Stimulated activated naive CD4-positive, alpha-beta T cell treated with Interleukin-2 at 50 U/mL for 16 hours (primary cell): ENCODE measurements at regions not wholly inside any gene's neighbourhood (a gene's known extent, or its start where the extent isn't known, plus 50 kb on each side); places are given as distances from the start of the nearest gene placed in this dataset.

ENCODE experiments used
- DNase-seq: peaks from one replicate; lab custom pipeline; 2025; lab: John Stamatoyannopoulos, UW

DNA sequence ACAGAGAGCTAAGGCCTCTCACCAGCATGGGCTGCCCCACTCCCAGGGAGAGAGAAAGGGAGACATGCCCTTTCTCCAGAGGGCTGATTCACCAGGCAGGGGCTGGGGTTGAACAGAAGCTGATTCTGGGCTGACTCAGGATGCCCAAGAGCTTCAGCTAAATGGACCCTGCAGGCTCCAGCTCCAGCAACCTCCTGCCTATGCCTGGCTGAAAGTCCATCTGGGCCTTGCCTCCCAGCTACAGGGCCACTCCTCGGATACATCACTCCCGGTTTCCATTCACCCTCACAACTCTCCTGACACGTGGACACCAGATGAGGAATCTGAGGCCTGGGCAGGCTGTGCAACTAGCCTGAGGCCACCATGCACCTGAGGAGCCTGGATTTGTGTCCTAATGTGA lies 215.5 kb downstream of the BUD13 start:
- no peak for DNase-seq

DNA sequence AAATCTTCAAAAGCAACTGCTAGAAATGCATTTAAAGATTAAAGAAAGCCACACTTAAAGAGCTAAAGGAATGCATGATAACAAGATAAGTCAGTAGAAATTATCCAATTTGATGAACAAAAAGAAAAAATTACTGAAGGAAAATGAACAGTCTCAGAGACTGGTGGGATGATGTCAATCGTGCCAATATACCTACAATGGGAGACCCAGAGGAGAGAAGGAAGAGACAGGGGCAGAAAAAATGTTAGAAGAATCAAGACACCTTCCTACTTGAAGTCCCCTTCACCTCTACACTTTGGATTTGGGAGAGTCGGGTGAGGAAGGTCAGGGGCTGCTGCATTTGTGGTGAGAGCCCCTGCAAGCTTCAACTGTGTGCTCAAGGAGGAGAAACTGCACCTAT lies 216.3 kb downstream of the BUD13 start:
- no peak for DNase-seq

DNA sequence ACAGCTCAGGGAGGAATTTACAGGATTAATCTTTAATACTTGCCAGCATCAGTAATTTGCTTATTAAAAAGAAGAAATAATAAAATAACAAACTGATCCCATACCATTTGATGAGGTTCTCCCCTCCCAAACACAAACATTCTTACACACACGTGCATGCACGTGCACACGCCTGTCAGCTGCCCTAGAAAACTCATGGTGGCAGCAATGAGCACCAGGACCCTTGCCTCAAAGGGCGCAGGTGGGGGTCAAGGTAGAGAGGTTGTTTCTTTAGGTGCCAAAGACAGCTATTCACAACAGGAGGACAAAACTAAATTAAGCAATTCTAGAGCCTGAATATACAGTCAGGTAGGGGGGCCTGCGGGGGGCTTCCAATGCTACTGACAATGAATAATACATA lies 219.3 kb downstream of the BUD13 start:
- no peak for DNase-seq

DNA sequence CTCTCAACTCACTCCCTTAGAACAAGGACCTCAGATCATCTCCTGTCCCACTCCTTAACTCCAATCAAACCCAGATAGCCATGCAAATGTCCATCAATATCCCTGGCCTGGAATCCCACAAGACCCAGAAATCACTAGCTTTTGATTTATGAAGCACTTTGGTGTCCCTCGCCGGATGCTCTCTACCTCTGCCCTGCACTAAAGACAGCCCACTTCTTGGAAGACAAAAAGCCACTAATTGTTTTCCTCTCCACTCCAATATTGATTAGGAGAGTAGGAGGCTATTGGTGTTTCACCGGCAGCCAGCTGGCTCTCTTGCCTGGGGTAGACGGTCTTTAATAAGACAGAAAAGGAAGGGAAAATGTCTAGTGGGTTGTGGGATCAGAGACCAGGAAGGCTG lies 221.2 kb downstream of the BUD13 start:
- DNase-seq = no peak

DNA sequence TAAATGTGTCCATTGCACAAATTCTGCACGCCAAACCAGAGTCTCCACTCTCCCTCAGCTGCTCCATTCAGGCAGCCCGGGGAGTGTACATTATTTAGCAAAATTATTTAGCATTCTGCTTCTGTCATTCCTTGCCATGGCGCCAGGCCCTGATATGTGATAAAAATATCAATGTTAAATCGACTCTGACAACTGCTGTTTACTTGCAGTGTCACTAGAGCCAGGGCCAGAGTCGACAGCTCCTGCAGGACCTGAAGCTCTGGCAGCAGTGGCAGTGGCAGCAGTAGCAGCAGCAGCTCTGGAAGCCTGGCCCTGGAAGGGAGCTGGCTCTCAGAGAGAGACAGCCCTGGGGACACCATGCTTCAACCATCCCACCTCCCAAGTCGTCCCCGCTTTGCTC lies 224.5 kb downstream of the BUD13 start:
- DNase-seq = no peak

DNA sequence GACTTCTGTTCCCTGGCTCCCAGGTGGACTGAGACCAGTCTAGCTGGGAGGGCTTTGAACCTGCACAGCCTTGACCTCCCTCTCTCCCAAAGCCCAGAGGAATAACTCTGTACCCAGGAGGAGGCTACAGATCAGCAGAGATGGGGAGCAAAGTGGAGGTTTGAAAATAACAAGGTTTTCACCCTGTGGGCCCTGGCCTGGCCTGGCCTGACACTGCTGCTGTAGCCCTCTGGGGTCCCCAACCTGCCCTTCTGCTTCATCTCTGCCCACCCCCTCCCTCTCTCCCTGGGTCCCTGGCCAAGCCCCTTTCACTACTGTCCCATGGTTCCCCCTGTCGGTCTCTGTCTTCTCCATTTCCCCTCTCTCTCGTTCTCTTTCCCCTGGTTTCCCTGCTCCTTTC lies 225.2 kb downstream of the BUD13 start:
- no peak for DNase-seq

DNA sequence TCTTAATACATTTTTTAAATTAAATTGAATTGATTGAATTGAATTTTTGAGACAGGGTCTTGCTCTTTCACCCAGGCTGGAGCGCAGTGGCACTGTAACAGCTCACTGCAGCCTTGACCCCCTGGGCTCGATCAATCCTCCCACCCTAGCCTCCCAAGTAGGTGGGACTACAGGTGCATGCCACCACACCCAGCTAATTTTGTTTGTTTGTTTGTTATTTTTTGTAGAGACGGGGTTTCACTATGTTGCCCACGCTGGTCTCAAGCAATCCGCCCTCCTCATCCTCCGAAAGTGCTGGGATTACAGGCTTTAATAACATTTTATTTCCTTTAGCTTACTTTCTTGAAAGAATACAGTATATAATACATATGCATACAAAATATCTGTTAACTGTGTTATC lies 226.9 kb downstream of the BUD13 start:
- DNase-seq = no peak

DNA sequence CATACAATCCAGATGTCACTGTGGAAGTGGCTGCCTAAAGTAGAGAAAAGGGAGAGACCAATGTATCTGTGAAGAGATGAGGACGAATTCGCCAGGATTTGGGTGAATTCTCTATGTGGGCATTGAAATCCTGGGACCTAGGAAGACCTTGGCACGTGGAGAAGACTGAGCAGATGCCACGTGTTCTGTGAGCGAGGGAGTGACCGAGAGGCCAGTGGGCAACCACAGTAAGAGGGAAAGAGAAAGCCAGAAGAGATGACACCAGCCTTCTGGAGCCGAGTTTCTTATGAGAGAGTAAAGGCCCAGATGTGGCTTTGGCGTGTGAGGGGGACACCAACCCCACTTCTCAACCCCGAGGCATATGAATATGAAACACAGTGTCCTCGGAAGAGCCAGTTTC lies 228.1 kb downstream of the BUD13 start:
- DNase-seq = no peak

DNA sequence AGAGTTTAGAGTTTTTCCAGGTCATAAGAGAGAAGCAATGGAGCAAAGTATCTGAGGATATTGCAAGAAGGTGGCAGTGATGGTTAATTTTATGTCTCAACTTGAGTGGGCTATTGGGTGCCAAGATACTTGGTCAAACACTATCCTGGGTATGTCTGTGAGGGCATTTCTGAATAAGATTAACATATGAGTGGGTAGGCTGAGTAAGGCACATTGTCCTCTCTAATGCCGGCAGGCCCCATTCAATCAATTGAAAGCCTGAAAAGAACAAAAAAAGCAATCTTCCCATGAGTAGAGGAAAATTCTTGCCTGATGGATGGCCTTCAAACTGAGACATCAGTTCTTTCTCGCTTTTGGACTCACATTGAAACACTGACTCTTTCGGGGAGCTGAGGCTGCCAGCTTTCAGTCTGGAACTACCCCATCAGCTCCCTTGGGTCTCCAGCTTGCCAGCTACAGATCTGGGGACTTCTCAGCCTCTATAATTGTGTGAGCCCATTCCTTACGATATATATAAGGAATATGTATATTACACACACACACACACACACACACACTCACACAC lies 228.8 kb downstream of the BUD13 start:
- no peak for DNase-seq

DNA sequence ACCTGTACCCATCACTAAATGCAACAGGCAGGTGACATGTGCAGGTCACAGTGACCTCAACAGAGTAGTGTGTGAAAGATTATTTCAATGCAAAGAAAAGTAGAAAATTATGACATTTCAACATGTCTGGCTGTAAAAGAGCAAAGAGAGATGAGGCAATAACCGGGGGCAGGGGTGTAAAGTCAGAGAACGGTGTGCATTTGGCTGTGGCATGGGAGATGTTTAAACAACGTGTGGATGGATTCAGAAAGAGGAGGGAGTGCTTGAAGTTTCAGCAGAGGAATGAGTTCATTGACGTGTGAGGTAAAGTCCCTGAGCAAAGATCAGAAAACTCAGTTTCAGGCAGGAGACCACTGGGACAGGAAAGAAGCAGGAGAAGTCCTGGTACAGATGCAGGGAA lies 229.7 kb downstream of the BUD13 start:
- DNase-seq = no peak

DNA sequence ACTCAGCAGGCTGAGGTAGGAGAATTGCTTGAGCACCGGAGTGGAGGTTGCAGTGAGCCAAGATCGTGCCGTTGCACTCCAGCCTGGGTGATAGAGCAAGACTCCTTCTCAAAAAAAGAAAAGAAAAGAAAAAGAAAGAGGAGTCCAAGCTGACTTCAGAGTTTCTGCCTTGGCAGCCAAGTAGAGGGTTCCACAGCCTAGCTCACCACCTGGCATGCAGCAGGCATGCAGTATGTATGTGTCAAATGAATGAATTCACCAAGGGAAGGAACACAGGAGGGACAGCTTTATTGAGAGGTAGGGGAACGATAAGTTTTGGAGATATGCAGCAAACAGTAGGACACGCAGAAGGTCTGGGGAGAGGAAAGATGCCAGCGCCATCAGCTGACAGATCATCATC lies 230.4 kb downstream of the BUD13 start:
- no peak for DNase-seq

DNA sequence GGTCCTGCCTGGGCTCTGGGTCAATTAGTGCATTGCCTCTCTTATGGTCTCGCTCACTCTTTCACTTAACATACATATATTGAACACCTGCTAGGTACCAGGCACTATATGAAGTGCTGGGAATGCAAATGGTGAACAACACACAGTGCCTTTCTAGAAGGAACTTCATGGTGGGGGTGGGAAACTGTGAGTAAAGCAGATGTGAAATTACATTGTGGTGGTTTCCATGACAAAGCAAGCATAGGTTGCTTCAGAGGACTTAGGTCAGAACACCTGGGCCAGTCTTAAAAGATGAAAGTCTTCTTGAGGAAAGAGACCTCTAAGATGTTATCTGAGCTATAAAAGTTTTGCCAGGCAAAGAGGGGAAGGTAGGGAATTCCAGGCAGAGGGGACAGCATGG lies 231.3 kb downstream of the BUD13 start:
- DNase-seq = no peak

DNA sequence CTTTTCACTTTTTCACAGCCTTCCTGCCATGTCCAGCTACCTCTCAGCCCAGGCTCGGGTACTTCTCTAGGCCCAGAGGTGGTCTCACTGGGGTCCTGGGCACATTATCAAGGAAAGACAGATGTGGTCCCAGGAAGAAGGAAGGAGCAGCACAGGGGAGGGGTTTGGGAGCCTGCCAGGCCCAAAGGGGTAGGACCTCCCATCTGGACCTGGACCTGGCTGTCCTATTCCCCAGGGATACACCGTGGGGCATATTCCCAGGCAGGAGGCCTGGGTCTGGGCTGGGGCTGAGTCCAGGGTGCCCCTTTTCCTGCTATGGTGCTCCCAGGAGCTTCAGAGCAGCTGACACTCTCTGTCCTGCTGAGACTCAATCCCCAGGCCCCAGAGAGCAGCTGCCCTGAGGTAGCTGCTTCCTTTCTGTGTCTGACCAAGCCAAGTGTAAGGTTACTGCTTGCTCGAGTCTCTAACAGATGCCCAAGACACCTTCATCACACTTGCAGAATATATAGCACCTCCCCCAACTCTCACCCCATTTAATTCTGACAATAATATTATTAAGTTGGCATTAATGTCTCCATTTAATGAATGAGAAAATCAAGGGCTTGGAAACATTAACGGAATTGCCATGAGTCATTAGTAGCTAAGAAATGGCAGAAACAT lies 232.0 kb downstream of the BUD13 start:
- no peak for DNase-seq

DNA sequence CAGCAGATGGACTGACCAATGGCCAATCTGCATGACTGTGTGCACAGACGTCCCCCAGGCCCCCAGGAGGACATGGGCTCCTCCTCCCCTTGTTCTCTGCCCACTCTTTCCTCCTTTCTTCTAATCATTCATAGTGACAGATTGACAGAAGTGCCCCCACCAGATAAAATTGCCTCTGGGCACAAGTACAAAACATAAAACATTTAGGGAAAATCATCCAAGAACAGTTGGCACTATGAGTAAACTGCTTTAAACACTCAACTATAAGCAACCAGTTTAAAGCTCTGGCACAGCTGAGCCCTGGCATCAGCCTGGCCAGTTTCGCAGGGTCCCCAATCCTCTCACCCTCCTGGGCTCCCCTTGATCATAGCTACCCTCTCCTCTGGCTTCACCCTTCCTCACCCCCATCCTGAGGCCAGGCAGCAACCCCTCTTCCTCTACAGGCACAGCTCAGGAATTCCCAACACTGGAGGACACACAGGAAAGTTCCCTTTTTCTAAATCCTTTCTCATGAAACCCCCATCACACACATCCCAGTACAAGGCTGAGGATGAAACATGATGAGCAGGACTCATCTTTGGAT lies 232.9 kb downstream of the BUD13 start:
- no peak for DNase-seq

DNA sequence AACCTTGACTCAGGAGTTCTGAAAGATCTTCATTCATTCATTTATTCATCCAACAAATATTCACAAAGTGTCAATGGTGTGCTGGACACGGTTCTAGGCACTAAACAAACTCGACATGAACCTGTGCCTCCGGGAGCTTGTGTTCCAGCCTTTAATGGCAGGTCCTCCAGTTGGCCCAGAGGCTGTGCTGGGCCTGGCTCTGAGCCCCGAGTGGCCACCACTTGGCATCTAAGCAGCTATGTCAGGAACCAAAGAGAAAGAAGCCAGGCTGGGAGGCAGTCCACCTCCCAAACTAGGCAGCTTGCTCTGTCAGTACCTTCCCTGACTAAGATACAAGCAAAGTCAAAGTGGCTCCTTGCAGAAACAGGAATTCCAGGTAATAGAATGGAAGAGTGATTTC lies 233.6 kb downstream of the BUD13 start:
- DNase-seq = no peak

DNA sequence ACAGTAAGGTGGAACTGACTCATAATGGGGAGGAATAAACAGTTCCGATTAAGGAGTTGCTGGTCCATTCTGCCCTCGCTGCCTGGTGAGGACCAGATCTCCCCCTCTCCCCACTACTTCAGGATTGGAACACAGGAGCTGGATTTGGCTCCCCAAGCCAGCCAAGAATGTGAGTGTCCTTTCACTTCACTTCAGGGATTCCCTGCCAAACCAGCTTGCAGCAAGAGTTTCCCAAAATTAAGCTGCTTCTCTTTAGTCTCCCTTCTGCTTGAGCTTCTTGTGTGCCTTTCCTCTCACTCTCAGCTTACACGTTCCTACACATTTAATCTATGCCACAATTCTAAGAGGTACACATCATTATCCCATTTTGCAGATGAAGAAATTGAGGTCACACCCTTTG lies 234.1 kb downstream of the BUD13 start:
- no peak for DNase-seq

DNA sequence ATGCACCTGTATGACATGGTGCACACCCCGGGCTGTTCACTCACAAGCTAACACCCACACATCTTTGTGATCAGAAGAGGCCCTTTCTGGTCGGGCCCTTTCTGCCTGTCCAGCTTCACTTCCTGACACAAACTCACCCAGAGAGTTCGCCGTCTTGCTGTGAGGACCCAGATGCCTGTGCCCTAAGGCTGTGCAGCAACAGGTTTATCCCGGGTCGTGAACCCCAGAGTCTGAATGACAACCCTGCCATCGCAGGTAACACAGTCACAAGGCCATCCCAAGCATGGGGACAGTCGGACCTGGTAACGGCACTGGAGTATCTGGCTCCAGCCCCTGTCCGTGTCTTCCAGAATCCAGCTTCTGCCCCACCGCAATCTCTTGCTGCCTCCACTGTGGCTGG lies 235.1 kb downstream of the BUD13 start:
- no peak for DNase-seq

DNA sequence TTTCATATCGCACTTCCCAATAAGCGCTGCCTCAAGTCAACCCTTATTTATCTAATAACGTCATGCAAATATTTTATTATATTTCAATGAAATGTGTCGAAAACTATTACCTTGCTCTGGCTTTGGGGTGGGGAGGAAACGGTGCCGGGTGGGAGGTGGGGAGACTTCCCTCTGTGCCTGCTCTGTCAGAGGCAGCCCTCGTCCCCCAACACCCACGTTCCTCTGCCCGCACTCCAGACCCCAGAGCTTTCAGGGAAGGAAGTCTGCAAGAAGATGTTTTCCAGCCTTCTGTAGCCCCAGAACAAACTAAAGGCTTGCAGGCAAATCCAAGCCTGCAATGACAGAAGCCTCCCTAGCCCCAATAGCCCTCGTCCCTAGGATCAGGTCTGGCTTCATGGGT lies 235.7 kb downstream of the BUD13 start:
- DNase-seq = no peak

DNA sequence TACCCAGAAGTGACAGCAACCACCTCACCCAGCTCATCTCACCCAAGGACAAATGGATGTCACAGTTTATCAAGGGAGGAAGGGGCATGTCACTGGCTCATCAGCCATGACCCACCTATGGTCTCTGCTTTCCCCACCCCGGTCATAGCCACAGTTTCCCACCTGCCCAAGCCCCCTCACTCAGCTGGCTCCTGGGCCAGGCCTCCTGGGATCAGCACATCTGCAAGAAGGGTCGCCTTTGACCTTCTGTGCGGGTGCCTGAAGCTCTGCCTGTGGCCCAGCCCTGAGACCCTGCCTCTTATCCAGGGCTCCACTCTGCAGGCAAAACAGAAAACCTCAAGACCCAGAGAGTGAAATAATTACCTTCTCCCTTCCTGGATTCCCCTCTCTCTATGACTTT lies 236.4 kb downstream of the BUD13 start:
- DNase-seq = no peak

DNA sequence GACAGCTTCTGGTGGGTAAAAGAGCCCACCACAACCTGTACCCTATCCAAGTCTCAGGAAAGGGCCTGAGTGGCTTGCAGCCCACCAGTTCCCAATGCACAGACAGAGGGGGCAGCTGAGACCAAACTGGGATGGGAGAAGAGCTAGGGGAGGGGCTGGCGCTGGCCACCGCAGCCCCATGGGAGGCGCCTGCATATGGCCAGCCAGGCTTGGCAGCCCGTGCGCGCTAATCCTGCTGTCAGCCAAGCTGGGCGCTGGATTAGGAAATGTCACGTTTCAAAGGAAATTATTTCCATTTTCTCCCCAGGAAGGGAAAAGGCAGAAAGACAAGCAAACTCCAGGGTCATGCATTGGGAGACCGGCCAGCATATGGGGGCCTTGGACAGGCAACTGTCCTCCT lies 236.8 kb downstream of the BUD13 start:
- DNase-seq = no peak

DNA sequence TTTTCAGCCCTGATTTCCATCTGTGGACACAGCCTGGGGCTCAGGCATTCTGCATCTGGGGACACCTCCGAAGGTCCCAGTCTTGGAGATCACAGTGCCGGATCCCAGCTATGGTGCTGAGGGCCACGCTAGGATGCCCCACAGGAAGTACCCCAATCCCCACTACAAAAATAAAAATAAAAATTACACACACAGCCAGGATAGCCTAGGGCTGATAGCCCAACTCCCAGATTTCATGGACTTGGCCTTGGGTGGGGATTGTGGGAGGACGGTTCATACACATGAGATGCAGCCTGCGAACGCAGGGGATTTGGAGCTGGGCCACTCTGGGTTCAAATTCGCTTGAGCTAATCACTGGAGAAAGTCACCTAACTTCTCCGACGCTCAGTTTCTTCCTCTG lies 237.7 kb downstream of the BUD13 start:
- no peak for DNase-seq

DNA sequence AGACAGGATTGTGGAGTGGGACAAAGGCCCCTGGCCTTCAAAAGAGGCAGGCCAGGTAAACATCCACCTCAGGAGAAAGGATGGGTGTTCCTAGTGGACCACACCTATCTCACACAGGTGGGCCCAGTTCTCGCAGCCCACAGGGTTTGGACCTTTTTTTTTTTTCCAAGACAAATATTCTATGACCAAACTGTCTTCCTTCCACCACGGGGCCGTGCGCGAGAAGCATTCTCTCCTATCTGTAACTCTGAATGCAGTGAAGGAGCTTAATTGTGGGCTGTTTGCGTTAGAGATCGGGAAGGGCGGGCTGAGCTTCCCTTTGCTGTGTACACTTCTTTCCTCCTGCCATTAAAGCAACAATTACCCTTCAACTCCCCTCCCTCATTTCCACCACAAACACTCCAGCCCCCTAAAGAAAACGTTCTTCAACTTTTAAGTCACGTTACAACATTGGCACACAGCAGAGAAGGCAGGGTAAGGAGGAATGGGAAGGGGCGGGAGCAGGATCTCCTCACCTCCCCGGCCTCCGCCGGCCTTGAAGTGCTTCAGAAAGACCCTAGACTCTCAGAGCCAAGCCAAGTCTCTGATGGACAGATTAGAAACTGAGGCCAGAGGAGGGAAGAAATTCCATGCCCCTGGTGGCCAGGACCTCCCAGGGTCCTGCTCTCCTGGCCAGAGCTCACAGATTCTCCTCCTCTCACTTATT lies 238.4 kb downstream of the BUD13 start:
- no peak for DNase-seq

DNA sequence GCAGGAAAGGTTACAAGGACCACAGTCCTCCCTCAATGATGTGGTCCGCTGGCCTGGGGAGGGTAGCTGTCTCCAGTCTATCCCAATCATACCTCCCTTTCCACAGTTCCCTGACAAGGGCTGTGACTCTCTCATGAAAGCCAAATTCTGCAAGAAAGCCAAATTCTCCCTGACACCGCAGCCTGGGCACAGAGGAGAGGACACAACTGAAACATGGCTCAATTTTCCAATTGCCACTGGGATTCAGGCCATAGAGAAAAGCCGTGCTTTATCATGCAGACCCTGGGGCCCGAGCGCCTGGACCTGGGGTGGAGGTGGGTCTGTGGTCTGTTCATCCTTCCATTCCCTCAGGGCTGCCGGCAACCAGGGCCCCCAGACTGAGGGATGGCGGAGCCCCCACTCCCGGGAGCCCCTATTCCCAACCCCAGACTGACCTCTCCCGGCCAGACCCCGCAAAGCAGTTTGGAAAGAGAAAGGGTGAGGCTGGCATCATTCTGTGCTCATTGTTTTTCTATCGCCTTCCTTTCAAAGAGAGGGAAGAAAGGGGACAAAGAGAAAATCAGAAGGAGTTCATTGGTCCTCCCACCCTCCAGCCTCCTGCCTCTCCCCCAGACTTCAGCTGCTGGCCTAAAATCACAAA lies 239.5 kb downstream of the BUD13 start:
- DNase-seq = no peak
